GM19025 (cell line): ENCODE measurements at regions not wholly inside any gene's neighbourhood (a gene's known extent, or its start where the extent isn't known, plus 50 kb on each side); places are given as distances from the start of the nearest gene placed in this dataset.

Source experiments
- ATAC-seq: cut with Tn5 transposase; IDR thresholded peaks from one replicate; pipeline ENCODE4 v1.9.1; 2021; ENCODE audit warnings: mild to moderate bottlenecking, low read depth, moderate library complexity; ENCODE audit not compliant: unreplicated experiment

DNA sequence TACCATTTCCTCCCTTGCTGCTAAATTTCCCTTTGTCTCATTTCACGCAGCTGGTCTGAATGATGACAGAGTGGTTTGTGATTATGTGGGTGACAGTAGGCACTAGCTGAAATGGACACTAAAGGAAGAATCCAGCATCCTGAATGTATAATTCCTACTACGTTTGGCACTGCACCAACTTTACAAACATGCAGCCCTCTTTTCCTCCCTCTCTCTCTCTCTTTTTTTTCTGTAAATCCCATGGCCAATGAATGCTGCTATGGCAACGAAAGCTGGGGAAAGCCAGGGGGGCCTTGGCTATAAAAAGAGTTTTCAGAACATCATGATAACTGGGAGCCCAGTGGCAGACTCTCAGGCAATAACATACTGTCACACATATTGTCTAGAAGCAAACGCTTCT lies 367.2 kb upstream of the AGTR1 start:
- no peak for ATAC-seq

DNA sequence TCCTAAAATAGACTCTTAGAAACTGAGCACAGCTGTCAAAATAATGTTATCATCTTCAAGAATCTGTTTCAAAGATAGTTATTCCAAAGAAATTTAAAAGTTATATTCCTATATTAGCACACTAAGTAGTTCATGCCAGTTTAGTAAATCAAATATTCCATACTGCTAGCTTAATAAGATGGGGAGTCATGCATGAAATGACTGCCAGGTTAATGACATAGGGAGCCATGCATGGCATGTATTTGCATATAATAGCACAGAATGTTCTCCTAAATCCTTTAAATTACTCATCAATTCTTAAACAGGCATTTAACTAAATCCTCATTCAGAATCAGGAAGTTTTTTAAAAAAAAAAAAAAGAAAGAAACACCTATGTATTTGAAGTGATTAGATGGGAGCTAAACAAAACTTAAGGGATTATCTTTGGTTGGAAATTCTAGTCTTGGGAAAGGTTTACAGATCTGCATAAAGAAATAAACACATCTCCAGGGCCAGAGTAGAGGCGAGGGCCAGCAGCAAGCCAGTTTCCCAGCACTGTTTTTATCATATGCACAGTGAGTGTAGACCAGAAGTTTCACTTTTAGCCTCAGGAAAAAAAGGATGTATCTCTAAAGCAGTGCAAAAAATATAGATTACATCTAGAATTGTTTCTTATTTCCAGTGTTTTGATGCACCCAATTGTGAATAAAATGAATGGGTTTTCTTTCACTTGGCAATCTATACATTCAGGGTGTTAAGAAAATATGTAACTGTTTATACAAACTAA lies 366.4 kb upstream of the AGTR1 start:
- no peak for ATAC-seq

DNA sequence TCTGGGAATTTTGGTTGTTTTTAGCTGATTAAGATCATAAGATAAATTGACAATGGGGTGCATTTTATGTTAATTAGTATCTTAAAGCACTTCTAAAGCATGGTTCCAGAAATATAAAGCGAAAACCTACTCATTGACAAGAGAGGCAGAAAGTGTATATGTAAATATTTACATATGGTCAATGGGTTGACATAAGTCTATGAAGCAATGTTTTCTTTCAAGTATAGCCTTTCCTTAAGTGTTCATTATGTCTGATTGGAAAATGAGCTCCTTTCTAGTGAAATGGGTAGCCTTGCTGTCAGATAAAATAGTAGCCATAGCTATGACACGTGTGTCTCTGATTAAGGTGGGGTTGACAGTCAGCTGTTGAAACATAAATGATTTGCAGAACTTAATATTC lies 365.2 kb upstream of the AGTR1 start:
- ATAC-seq: no peak

DNA sequence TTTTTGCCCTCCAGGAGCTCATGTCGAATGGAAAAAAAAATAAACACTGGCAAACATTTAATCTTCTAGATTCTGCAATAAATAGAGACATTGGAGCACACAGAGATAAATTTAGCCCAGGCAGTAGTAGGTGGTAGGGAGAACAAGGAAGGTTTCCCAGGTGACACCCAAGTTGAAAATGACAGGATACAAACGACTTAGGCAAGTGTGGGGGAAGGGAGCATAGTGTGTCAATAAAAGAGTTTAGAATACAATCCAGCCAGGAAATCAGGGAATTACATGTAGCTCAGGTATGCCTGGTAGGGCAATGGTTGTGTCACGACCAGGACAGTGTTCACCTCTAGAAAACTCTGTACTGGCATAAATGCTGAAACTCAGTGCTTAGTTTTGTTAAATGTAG lies 364.6 kb upstream of the AGTR1 start:
- no peak for ATAC-seq

DNA sequence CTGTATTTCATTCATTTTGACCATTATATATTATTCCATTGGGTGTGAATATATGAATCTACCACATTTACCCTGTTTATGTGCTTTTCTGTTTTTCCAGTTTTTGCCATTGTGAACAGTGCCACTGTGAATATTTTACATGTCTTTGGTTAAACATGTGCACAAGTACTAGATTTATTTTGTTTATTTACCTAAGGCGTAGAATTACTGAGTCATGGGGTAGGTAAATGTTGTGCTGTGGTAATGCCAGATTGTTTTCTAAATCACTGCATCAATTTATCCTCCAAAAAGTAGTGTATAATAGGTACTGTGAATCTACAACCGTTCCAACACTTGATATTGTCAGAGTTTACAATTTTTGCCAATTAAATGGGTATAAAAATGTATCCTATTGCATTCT lies 362.1 kb upstream of the AGTR1 start:
- ATAC-seq: no peak

DNA sequence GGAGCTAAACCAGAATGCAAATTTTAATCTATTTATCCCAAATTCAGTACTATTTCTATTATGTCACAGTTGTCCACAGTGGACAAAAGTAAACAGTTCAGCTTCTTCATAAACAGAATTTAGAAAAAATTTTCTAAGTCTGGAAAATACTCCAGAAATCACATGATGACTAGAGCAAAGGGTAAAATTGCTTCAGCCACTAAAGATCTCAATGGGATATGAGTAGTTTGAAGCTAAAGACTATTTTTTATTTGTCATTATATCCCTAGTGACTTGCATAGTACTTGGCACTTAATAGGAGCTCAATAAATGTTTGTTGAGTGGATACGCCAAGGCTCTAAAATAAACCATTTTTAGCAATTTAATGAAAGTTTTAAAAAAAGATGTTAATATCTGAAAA lies 354.3 kb upstream of the AGTR1 start:
- no peak for ATAC-seq

DNA sequence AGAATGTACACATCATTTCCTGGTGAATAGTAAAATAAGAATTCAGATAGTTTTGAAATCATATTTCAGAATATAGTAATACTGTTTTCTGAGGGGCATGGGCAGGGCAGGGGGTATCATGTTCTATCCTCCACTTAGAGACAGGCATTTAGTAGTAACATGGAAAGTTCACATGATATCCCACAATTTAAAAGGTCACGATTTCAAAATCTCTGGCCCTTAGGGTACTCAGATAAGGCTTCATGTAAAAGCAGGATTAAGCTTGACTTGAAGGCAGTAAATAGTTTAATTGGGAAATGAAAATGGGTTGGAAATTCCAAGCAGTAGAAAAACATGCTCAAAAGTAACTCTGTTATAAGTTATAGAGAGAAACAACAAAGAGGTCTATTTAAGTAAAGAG lies 353.2 kb upstream of the AGTR1 start:
- no peak for ATAC-seq

DNA sequence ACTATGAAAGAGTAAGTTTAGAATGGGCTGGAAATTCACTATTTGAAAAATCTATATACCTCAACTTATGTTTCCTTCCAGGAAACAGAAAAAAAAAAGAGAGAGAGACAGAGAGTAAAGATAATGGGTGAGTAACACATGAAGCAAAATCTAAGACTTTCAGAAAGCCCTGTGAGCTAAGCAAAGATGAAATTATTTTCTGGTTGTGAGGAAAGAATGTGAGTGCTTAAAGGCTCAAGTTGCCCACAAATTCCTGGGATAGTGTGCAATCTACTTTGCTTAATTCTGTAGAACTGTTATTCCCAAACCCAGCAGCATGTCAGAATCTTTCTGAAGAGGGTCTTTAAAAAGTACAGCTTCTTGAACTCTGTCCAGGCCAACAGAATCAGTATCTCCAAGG lies 337.7 kb upstream of the AGTR1 start:
- ATAC-seq: no peak

DNA sequence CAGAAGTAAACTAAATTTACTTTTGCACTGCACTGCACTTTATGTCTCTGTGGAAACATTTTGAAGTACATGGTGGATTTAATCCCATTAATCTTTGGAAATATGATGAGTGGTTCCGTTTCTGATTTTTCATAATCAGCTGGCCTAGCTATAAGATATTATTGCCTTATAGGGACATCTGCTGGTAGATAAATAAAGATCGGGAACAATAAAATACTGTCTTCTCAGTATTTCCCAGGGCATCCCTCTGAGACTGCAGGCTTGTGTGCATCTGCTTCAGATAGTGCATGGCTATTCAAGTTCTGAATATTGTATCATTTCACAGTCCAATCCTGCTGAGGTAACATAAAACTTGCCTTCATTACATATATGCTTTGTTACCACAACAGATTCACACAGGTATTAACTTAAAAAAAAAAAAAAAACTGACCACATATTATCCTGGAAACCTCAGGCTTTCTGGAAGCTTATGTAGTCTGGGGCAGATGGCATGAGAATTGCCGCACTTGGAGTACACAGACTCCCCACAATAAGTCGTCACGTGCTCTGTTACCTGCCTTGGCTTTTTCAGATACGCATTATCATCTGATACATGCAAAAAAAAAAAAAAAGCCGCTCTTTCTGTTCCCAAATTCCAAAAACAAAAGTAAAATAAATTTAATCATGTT lies 330.8 kb upstream of the AGTR1 start:
- ATAC-seq: no peak

DNA sequence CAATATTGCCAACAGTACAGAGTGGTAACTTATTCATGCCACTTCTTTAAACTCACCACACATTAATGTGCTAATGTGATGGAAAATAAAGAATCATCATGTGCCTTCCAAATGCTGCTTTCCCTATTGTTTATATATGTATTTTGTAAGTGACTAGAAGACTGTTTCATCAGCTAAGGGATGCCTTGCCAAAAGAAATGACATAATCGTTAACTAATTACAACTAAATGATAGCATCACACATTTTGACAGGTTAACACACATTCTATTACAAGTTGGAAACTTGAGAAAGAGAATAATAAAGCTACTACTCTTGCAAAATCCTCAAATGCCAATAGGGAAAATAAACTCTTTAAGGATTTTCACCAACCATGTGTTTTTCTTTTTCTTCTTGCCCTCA lies 329.9 kb upstream of the AGTR1 start:
- no peak for ATAC-seq

DNA sequence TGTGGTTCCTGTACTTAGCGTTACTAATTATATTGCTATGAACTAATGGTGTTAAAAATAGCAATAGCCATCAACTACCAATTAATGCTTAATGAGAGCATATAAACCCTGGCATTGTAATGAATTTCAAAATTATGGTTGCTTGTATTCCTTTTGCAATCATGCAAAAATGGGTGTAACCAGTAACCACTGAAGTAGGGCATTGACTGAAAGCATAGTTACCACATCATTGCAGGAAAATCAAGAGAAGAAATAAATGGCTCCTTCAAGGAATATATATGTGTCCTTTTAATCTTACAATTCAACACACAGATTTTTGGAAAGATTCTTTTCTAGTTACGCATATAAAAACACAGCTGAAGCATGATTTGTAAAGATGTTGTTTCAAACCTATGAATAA lies 328.3 kb upstream of the AGTR1 start:
- ATAC-seq: no peak

DNA sequence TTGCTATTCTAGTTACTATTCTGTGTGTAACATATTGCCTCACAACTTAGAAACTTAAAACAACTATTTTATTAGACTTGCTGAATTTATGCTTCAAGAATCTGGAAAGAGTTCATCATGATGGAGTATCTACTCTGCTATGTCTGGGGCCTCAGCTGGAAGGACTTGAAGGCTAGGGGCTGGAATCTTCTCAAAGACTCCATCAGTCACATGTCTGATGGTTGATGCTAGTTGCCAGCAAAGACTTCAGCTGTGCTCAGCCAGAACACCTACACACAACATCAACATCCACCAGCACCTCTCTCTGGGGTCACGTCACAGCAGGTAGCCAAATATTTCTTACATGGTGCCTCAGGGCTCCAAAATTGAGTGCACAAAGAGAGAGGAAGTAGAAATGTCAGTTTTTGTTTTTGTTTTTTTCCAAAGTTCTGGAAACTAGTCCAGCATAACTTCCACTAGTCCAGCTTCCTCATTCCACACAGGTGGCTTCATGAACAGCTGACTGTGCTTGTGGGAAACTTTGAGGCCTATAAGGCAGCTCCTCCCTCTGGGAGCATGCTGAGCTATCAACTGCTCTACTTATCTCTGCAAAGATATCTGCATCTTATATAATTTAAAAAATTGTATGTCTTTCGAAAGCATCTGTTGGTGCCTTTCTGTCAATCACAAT lies 325.4 kb upstream of the AGTR1 start:
- ATAC-seq: no peak

DNA sequence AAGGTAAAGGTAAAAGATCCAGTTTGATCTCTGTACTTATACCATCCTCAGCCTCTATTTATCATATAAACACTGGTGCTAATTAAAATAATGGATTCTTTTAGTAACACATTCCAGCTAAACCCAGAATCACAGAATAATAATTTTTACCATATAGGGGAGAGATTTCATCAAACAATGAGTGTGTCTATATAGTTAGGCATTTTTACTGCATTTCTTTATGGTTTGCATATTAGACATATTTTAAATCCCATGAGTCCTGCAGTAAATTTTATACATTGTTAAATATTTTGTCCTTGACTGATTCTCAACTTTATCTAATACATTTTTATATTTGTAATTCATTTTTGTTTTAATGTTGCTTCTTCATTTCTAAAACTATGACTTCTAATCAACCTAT lies 323.7 kb upstream of the AGTR1 start:
- ATAC-seq: no peak

DNA sequence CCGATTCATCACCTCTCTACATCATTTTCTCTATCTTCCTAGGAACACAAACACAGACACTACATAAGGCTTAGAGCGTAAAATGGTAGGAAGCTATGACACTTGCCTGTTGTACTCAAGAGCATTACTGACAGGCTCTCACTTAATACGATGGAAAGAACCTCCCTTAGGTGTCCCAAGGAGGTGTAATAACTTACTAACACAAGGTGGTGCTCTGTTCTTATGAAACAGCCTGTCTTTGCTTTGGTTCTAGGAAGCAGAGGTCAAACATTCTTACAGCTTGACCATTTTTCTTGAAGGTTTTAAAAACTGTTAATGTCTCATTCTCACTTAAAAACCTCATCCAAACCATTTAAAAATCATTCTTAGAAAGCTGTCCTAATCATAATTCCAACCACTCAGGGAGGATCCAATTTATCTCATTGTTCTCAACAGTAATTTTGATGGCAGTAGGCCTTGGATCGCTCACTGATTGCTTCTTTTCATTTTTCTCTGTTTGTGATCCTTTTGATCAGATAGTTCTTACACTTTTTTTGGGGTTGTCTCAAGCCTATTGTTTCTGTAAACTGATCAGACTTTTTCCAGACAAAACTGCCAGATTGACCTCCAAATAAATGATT lies 317.8 kb upstream of the AGTR1 start:
- no peak for ATAC-seq

DNA sequence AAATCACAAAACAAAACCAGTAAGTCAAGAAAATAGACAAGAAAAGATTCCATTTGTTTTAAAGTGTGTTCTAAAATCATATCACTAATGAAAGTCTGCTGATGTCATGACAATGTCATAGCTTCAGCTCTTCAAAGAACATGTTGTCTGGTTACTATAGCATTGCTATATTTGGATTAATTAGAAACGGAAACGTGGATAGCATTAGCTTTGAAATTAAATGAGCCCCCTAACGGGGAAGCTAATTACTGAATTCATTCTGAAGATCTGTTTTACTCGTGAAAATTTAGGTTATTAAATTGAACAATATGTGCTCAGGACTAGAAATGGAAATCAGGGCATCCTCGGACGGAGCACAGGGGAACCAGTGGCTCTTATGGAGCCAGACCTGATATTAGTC lies 316.7 kb upstream of the AGTR1 start:
- no peak for ATAC-seq

DNA sequence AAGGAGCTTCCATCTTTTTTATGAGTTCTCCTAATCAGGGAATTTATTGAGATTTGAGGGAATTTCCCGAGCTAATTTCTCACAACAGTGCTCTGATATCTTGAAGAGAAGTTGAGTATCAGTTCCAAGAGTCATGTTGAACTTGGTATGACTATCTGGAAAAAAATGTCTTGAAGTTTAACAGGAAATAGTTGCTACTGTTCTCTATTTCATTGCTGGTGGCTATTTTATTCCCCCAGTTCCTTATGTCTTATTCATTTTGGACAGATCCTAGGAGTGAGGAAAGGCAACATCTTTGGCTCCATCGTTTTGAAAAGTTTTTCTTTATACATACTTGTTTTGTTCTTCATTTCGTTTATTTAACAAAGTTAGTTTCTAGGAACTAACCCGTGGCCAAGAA lies 307.8 kb upstream of the AGTR1 start:
- no peak for ATAC-seq

DNA sequence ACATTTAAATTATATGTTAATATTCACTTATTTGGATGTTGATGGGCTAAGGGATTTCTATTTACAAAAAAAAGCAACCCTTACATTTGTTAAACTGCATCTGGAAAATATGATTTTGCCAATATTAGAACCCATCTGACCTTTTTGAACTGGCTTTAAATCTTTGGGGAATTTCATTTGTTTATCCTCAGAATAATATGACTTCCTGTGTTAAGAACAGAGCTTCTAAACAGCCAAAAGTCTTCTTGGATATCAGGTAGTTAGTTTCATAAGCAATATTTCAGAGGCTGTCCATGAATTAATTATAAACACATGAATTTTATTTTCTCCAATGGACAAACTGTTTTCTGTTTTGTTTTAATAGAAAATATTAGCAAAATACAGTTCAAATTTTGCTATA lies 301.9 kb upstream of the AGTR1 start:
- no peak for ATAC-seq

DNA sequence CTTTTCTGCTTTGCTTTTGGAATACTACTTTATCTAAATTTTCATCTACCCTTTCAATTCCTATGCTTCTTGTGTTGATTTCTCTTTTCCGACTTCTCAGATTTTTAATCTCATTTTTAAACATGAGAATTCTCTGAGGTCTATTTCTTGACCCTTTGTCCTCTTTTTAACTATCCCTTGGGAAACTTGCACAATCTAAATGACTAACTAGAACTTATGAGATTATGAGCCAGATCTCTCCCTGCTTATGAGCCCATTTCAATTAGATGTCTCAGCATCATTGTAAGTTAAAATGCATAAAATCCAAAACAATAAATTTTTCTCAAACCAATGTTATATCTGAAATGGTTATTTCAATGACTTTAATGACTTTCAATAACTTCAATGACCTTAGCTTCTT lies 296.9 kb upstream of the AGTR1 start:
- ATAC-seq: no peak

DNA sequence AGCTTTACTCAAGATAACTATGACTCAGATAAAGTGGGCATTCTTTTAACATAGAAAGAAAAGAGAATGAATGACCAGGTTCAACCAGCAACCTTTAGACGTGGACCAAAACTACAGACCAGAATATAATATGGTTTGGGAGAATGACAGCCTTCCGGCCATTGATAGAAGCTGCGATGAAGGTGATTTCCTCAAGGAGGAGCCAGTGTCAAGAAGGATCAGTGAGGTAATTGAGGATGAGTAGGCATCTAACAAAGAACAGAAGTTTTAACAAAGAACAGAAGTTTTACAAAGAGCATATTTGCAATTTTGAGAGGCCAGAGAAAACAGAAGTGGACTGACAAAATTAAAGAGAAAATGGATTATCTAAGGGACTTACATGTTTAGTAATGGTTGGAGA lies 289.0 kb upstream of the AGTR1 start:
- ATAC-seq: no peak

DNA sequence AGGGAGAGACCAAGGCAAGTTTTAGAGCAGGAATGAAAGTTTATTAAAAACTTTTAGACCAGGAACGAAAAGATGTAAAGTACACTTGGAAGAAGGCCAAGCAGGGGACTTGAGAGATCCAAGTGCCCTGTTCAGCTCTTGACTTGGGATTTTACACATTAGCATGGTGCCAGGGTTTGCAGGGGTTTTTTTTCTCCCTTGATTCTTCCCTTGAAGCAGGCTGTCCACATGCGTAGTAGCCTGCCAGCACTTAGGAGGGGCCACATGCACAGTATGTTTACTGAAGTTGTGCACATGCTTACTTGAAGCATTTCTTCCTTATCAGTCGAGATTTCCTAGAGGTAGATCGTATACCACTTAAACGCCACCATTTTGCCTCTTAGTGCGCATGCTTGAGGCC lies 277.5 kb upstream of the AGTR1 start:
- no peak for ATAC-seq

DNA sequence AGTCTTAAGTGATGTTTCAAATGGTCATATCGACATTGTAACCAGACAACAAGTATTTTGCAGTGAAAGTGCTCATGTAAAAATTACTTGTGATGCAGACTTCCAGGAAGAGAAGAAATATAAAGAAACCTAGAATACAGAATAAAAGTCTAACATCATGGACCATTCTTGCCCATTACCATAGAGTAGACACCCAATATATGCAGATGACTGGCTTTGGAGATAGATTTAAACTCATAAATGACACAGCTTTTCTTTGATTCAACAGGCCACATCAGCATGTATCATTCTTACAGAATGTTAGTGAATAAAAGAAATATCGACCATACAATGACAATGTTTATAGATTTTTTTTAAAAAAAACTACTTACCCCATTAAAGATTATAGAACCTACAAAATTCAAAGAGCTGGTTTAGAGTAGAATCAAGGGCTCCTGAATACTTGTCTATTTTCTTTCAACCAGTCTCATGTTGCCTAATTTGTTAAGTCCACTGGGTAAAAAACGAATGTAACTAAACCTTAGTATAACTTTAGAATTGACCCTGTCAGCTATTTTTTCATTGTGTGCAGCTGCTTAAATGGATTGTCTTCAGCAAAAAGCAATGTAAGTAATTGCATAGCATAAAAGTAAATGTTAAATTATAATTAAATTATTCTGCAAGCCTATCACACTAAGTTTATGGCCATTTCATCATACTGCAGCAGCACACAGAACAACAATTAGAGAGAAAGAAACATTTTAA lies 268.7 kb upstream of the AGTR1 start:
- no peak for ATAC-seq
